SJSA1 (cell line): ENCODE measurements at regions not wholly inside any gene's neighbourhood (a gene's known extent, or its start where the extent isn't known, plus 50 kb on each side); places are given as distances from the start of the nearest gene placed in this dataset.

Experiments
- DNase-seq, 2 experiments: peaks; one replicate each; pipeline ENCODE4 v3.0.0-alpha.2; 2015 to 2020; ENCODE audit warnings: low spot score in 2 of 2, low read depth in 1 of 2
- H3K27ac ChIP-seq: fragments of 250-450 bp; sonication (Bioruptor Pico); 2 replicates; pipeline ENCODE4 v1.5.1; 2020; ENCODE audit warnings: mild to moderate bottlenecking, moderate library complexity
- H3K27me3 ChIP-seq: fragments of 250-450 bp; sonication (Bioruptor Pico); replicated peaks from 2 replicates; pipeline ENCODE4 v1.5.1; 2020; ENCODE audit warnings: mild to moderate bottlenecking, moderate library complexity
- H3K36me3 ChIP-seq: fragments of 250-450 bp; sonication (Bioruptor Pico); 2 replicates; pipeline ENCODE4 v1.5.1; 2020; ENCODE audit warnings: mild to moderate bottlenecking
- H3K4me1 ChIP-seq: fragments of 250-450 bp; sonication (Bioruptor Pico); replicated peaks from 2 replicates; pipeline ENCODE4 v1.6.1; 2021; ENCODE audit warnings: mild to moderate bottlenecking
- H3K4me3 ChIP-seq: fragments of 250-450 bp; sonication (Bioruptor Pico); 2 replicates; pipeline ENCODE4 v1.5.1; 2020; ENCODE audit warnings: mild to moderate bottlenecking
- H3K9me3 ChIP-seq: fragments of 250-450 bp; sonication (Bioruptor Pico); replicated peaks from 2 replicates; pipeline ENCODE4 v1.5.1; 2020; ENCODE audit warnings: mild to moderate bottlenecking

DNA sequence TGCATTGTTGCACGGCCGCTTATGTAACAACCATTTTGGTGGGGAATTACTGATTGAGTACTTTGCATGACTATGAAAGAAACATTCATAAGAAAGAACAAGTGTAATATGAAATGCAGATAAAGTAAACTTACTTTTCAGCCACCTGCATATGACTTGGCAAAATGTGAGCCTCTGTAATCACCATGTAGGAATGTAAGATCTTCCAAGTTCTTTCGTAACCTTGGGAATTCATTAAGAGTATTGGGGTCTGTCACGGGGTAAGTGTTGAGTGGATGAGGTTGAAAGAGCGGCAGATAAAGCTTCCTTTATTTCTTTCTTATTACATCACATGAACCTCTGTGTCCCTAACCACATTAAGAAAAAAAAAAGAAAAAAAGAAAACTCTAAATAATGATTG lies 348.5 kb upstream of the NR3C2 start:
- Histone ChIP-seq H3K4me1 (no peaks in the 10 kb centered on the region), H3K4me3 (no peak overlapping the region), H3K9me3 (no peaks in the 10 kb centered on the region), H3K27me3 (no peaks in the 10 kb centered on the region), H3K27ac (no peak overlapping the region), H3K36me3 (no peaks in the 10 kb centered on the region)
- no peak for DNase-seq

DNA sequence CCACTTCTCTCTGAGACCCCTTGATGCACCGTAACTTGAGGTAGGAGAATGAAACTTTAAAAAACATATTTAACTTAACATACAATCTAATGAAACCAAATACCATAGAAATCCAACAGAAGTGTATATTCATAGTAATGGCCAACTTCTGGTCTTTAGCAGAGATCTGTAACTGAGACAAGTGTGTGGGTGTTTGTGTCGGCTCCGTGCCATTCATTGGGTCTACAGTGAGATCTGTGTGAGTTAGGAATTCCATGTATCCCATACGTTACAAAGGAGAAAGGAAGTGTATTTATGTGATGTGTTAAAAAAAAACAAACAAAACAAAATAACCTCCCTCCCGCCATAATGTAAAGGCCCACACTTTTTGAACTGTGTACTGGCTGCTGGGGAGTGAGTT lies 348.0 kb upstream of the NR3C2 start:
- H3K27ac ChIP-seq, result no peak overlapping the region
- H3K36me3 ChIP-seq, result no peaks in the 10 kb centered on the region

GRCh38 chr4:148787831-148788477 lies 345.7 kb upstream of the NR3C2 start:
- H3K36me3 ChIP-seq, result no peaks in the 10 kb centered on the region
- no peak overlapping the region for H3K4me3 ChIP-seq
- no peaks in the 10 kb centered on the region for H3K27me3 ChIP-seq
- H3K4me1 ChIP-seq, result no peaks in the 10 kb centered on the region
- H3K27ac ChIP-seq, result no peak overlapping the region
- no peaks in the 10 kb centered on the region for H3K9me3 ChIP-seq
- DNase-seq, result no peak

More for the DNA sequence above, 348.0 kb upstream of the NR3C2 start:
- H3K4me1 ChIP-seq, result no peaks in the 10 kb centered on the region
- DNase-seq, result no peak
- H3K27me3 ChIP-seq, result no peaks in the 10 kb centered on the region
- no peak overlapping the region for H3K4me3 ChIP-seq
- no peaks in the 10 kb centered on the region for H3K9me3 ChIP-seq

DNA sequence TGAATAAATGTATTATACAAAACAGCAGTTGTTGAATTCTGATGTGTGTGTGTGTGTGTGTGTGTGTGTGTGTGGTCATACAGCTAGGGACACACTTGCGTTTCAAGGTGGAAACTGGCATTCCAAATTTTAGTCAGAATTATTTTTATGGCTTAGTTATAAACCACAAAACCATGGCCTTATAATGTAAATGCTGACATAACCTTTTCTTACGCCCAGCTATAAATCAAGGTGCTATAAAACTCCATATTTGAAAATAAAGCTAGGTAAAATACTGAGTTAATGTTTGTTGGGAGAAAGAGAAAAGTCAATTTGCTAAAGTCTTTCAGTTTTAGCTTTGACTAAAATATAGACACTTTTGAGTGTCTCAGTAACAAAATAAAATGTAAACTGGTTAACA lies 345.1 kb upstream of the NR3C2 start:
- no peaks in the 10 kb centered on the region for H3K4me1 ChIP-seq
- no peak overlapping the region for H3K4me3 ChIP-seq
- H3K27me3 ChIP-seq, result no peaks in the 10 kb centered on the region
- no peaks in the 10 kb centered on the region for H3K36me3 ChIP-seq
- no peak overlapping the region for H3K27ac ChIP-seq
- no peaks in the 10 kb centered on the region for H3K9me3 ChIP-seq
- no peak for DNase-seq

DNA sequence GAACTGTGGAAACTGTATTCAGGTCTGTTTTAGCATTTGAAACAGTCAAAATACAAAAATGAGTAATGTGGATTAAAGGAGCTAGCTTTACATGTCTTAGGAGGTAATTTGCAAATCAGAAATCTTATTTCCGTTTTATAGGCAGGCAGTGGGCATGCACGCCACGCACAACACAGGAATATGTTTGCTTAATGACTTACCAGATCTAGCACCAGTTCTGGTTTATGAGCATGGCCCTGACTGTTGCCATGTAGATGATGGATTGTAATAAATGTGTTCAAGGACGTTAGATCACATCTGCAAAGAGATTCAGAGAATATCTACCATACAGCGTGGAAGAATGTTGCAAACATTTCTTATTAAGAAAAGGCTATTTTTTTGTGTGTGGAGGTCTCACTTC lies 344.5 kb upstream of the NR3C2 start:
- no peak for DNase-seq
- H3K4me3 ChIP-seq, result no peak overlapping the region
- no peaks in the 10 kb centered on the region for H3K4me1 ChIP-seq
- H3K27me3 ChIP-seq, result no peaks in the 10 kb centered on the region
- H3K36me3 ChIP-seq, result no peaks in the 10 kb centered on the region
- H3K9me3 ChIP-seq, result no peaks in the 10 kb centered on the region
- no peak overlapping the region for H3K27ac ChIP-seq

- DNase-seq, result no peak
- H3K36me3 ChIP-seq, result no peaks in the 10 kb centered on the region
- H3K9me3 ChIP-seq, result no peaks in the 10 kb centered on the region
- no peak overlapping the region for H3K27ac ChIP-seq
- no peak overlapping the region for H3K4me3 ChIP-seq
- no peaks in the 10 kb centered on the region for H3K4me1 ChIP-seq
- no peaks in the 10 kb centered on the region for H3K27me3 ChIP-seq
Measured at GRCh38 chr4:148782284-148782683, 340.1 kb upstream of the NR3C2 start.

- no peak overlapping the region for H3K27ac ChIP-seq
- H3K4me1 ChIP-seq, result no peaks in the 10 kb centered on the region
- no peaks in the 10 kb centered on the region for H3K9me3 ChIP-seq
- DNase-seq, result no peak
- H3K27me3 ChIP-seq, result no peaks in the 10 kb centered on the region
- H3K36me3 ChIP-seq, result no peaks in the 10 kb centered on the region
- H3K4me3 ChIP-seq, result no peak overlapping the region
Measured at GRCh38 chr4:148780426-148781005, 338.3 kb upstream of the NR3C2 start.

- no peaks in the 10 kb centered on the region for H3K36me3 ChIP-seq
- H3K27me3 ChIP-seq, result no peaks in the 10 kb centered on the region
- H3K9me3 ChIP-seq, result no peaks in the 10 kb centered on the region
- no peak overlapping the region for H3K4me3 ChIP-seq
- no peaks in the 10 kb centered on the region for H3K4me1 ChIP-seq
- no peak for DNase-seq
- no peak overlapping the region for H3K27ac ChIP-seq
Measured at GRCh38 chr4:148779771-148780170, 337.6 kb upstream of the NR3C2 start.

- no peaks in the 10 kb centered on the region for H3K36me3 ChIP-seq
- no peaks in the 10 kb centered on the region for H3K9me3 ChIP-seq
- H3K27ac ChIP-seq, result no peak overlapping the region
- no peaks in the 10 kb centered on the region for H3K27me3 ChIP-seq
- DNase-seq, result no peak
- H3K4me3 ChIP-seq, result no peak overlapping the region
- no peaks in the 10 kb centered on the region for H3K4me1 ChIP-seq
Measured at GRCh38 chr4:148778980-148779675, 336.9 kb upstream of the NR3C2 start.

DNA sequence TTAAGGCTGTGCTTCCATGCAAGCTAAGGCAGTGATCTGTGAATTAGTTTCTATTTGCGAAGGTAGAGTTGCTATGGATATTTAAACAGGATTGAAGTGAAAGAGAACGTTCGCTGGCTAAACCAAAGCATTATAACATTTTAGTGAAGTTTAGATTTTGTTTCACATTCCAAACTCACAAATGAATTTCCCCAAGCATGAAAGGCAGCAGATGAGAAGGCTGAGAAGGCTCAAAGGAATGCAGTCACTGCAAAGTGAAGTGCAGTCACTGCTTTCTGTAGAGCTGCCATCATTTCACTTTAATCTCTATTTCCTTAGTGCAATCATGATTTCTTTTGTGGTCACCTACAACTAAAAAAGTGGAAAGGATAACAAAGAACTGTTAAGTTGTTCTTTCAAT lies 334.7 kb upstream of the NR3C2 start:
- DNase-seq, result no peak
- Histone ChIP-seq H3K36me3 (no peaks in the 10 kb centered on the region), H3K4me3 (no peak overlapping the region), H3K27ac (no peak overlapping the region), H3K9me3 (no peaks in the 10 kb centered on the region), H3K4me1 (no peaks in the 10 kb centered on the region), H3K27me3 (no peaks in the 10 kb centered on the region)

- no peak for DNase-seq
- Histone ChIP-seq H3K27me3 (no peaks in the 10 kb centered on the region), H3K9me3 (no peaks in the 10 kb centered on the region), H3K4me1 (no peaks in the 10 kb centered on the region), H3K4me3 (no peak overlapping the region), H3K27ac (no peak overlapping the region), H3K36me3 (no peaks in the 10 kb centered on the region)
Measured at GRCh38 chr4:148774134-148774533, 331.9 kb upstream of the NR3C2 start.

DNA sequence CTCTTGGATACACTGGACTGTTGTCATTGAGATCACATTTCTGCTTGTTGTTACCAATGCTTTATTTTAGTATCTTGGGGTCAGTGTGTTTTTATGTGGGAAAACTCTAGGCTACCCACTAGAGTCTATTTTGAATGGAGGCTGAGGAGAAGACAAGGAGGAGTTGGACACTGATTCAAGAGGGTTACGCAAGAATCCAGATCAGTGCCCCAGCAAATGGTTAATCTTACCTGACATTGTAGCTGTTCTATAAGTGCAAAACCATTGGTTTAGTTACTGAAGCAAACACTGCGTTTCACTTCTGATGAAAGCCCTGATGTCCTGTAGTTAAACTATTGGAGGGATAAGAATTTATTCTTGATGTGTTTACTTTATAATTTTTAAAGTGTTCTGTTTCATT lies 331.1 kb upstream of the NR3C2 start:
- Histone ChIP-seq H3K4me3 (no peak overlapping the region), H3K27ac (no peak overlapping the region), H3K36me3 (no peaks in the 10 kb centered on the region), H3K4me1 (no peaks in the 10 kb centered on the region), H3K9me3 (no peaks in the 10 kb centered on the region), H3K27me3 (no peaks in the 10 kb centered on the region)
- DNase-seq, result no peak

GRCh38 chr4:148770848-148771247 lies 328.6 kb upstream of the NR3C2 start:
- H3K4me3 ChIP-seq, result no peak overlapping the region
- H3K36me3 ChIP-seq, result no peaks in the 10 kb centered on the region
- no peaks in the 10 kb centered on the region for H3K9me3 ChIP-seq
- no peak for DNase-seq
- H3K4me1 ChIP-seq, result no peaks in the 10 kb centered on the region
- H3K27ac ChIP-seq, result no peak overlapping the region
- no peaks in the 10 kb centered on the region for H3K27me3 ChIP-seq

DNA sequence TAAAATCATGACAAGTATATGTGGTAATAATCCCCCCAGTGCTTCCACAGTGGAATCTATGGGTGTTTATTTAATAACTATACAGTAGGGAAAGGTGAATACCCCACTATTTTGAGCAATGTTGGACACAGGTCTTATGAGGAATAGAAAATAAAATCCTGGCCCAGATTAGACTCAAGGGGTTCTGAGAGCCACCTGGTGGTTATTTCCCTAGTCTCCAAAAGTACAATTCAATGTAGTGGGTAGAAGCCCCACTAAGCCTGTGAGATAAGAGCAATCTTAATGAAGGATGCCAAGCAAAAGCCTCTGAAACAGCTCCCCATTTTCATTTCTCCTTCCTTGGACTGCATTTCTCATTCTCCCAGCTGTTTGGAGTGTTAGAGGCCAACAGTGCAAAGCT lies 328.2 kb upstream of the NR3C2 start:
- Histone ChIP-seq H3K4me1 (no peaks in the 10 kb centered on the region), H3K36me3 (no peaks in the 10 kb centered on the region)

More for the DNA sequence above, 328.2 kb upstream of the NR3C2 start:
- no peak for DNase-seq
- no peaks in the 10 kb centered on the region for H3K27me3 ChIP-seq
- H3K27ac ChIP-seq, result no peak overlapping the region
- no peaks in the 10 kb centered on the region for H3K9me3 ChIP-seq
- no peak overlapping the region for H3K4me3 ChIP-seq
